ENCODE measurements at regions not wholly inside any gene's neighbourhood (a gene's known extent, or its start where the extent isn't known, plus 50 kb on each side); places are given as distances from the start of the nearest gene placed in this dataset.

DNA sequence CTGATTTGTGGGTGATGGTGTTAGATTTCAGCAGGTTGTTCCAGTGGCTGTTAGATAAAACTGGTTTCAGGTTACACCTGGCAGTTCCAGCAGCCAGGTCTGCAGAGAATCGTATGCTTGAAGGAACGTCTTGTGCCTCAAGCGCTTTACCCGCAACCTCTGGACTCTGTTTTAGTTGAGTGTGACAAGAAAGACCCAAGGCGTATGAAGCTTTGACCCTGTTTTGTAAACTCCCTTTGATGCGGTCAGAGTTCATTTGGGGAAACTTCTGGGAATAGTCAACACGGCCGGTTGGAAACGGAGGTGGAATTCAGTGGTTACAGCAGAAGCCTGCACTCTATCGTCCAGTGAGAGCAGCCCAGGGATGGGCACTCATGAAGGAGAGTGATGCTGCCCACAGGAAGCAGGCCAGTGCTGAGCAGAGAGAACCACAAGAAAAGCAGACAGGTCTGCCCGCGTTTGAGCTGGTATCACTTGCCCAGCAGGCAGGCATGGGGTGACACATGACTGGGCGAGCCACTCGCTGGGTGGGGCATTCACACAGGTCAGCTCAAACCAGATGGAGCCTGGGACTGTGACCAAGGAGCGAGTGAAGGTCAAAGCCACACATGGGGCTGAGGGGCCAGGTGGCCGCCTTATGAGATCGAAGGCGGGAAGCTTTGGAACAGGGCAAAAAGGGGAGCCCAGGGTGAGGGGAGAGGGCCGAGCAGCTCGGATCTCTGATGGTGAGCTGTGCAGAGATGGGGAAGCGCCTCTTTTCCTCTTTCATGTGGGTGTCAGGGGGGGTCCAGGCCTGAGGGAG lies 99.6 kb upstream of the MBOAT2 start:
- TF ChIP-seq, protein P1, sequence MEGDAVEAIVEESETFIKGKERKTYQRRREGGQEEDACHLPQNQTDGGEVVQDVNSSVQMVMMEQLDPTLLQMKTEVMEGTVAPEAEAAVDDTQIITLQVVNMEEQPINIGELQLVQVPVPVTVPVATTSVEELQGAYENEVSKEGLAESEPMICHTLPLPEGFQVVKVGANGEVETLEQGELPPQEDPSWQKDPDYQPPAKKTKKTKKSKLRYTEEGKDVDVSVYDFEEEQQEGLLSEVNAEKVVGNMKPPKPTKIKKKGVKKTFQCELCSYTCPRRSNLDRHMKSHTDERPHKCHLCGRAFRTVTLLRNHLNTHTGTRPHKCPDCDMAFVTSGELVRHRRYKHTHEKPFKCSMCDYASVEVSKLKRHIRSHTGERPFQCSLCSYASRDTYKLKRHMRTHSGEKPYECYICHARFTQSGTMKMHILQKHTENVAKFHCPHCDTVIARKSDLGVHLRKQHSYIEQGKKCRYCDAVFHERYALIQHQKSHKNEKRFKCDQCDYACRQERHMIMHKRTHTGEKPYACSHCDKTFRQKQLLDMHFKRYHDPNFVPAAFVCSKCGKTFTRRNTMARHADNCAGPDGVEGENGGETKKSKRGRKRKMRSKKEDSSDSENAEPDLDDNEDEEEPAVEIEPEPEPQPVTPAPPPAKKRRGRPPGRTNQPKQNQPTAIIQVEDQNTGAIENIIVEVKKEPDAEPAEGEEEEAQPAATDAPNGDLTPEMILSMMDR (IDR thresholded peaks at IDR 0.05; ENCODE audit: low read depth, low read length): no peak
- DNase-seq (ENCODE audit: extremely low read depth, low read depth): no peak

DNA sequence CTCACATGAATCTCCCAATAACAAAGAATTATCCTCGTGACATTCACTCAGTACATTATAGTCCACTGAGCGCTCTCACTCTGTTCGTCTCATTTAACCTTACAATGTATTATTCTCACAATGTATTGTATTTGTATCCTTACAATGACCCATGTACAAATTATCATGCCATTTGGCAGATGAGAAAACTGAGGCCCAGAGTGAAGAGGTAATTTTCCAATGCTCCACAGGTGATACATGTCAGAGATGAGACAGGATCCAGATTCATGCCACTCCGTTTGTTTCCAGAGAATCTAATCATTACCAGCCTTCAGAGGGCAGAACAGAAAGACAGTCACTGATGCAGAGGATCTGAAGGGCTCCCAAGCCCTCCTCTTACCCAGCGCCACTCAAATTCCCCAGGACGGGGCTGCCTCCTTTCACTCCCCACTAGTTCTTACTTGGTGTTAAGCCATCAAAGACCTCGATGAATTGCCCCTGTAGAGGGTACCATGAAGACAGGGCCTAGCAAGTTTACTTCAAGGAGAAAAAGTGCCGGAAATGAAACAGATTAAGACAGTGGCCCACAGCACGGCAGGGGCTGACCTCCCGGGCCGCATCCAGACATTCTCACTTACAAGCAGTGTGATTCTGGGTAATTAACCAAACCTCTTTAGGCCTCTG lies 98.4 kb upstream of the MBOAT2 start:
- TF ChIP-seq, protein P1 (IDR thresholded peaks at IDR 0.05; ENCODE audit: low read depth, low read length): no peak
- no peak for DNase-seq (ENCODE audit: extremely low read depth, low read depth)

DNA sequence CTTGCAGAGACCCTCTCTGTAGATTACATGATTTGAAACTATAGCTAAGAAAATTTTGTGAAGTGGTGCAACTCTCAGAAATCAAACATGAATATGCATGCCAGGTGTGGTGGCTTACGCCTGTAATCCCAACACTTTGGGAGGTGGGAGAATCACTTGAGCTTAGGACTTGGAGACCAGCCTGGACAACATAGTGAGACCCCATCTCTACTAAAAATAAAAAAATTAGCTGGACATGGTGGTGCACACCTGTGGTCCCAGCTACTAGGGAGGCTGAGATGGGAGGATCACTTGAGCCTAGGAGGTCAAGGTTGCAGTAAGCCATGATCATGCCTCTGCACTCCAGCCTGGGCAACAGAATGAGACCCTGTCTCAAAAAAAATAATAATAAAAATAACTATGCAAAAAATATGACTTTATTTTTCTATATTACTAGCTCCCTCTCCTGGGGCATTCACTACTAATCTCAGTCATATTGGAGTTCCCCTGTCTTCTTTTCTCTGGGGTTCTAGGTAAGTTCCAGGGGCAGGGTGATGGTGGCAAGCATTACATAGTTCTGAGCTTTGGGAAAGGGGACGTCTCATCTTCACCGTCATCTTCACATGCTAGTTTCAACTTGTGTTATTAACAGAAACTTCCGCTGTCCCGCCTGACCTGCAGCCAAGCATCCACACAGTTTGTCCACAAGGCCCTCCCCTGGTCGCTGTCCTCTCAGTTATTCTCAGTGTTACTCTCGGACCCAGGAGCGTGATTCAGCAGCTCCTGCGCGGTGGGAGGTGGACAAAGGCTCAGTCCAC lies 96.8 kb upstream of the MBOAT2 start:
- no peak for DNase-seq (ENCODE audit: extremely low read depth, low read depth)
- TF ChIP-seq, protein P1 (IDR thresholded peaks at IDR 0.05; ENCODE audit: low read depth, low read length): no peak

DNA sequence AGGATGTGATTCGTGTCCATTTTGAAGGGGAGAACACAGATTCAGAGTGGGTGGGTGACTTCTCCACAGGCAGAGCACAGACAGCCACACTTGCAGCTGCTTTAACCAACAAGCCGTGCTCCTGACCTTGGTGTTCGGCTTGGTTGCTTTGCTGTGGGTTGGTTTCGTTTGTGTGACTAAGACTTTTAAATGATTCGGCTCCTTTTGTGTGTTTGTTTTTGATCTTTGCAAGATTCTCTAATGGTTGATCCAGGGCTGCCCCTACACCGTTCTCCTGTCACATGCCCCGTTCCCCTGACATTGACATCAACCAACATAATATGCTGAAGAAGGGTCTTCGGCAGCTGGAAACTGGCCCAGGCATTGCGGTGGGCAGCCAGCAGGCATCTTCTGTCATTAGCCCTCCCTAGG lies 95.9 kb upstream of the MBOAT2 start:
- TF ChIP-seq, protein P1 (IDR thresholded peaks at IDR 0.05; ENCODE audit: low read depth, low read length): no peak
- no peak for DNase-seq (ENCODE audit: extremely low read depth, low read depth)

DNA sequence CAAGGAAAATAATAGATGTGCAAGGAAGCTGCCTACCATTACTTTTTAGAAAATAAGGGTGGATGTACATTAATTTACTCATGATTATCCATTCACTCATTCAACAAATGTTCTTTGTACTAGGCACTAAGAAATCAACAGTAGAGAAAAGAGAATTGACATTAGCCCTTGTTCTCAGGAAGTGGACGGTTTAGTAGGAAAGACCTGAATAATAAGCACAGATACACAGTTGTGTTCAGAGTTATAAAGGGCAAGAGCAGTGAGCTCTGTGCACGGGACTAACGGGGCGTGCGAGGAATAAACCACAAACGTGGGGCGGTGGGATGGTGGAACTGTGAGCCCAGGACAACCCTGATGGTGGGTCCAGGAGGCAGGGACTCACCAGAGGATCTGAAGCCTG lies 94.4 kb upstream of the MBOAT2 start:
- DNase-seq (ENCODE audit: extremely low read depth, low read depth): no peak
- TF ChIP-seq, protein P1 (IDR thresholded peaks at IDR 0.05; ENCODE audit: low read depth, low read length): no peak

DNA sequence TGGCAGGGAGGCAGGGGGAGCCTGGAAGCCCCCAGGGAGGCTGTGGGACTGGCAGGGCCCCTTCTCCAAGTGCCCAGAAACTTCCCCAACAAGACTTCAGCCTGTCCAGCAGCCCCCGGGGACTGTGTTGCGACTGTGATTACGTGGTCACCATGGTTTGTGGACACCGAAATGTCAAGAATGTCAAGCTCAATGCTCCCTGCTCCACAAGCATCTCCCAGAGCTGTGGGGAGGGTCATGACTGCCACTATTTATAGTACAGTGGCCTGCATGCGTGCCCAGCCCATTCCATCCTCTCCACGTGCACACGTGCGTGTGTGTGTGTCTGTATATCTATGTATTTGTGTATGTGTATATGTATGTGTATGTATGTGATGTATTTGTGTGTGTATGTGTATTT lies 93.8 kb upstream of the MBOAT2 start:
- no peak for DNase-seq (ENCODE audit: extremely low read depth, low read depth)
- TF ChIP-seq, protein P1 (IDR thresholded peaks at IDR 0.05; ENCODE audit: low read depth, low read length): no peak
